HepG2 (cell line): ENCODE measurements at regions not wholly inside any gene's neighbourhood (a gene's known extent, or its start where the extent isn't known, plus 50 kb on each side); places are given as distances from the start of the nearest gene placed in this dataset.

Experiments
- ATAC-seq: fragments of 200-7000 bp; cut with Tn5 transposase; 3 replicates; pipeline ENCODE4 v1.9.1; 2020; ENCODE audit warnings: mild to moderate bottlenecking, moderate library complexity
- BruUV-seq: library from RNA; stranded (reverse); fragments of 400-500 nt; replicated peaks from 2 replicates; lab custom pipeline; 2021; lab: Mats Ljungman, UMichigan
- CTCF ChIA-PET: fragments of 300-600 bp; formaldehyde crosslinking; extraction: SDS; loops from one replicate; lab custom pipeline; 2021; ENCODE audit warnings: low total read pairs, inconsistent platforms, low intra/inter-chr PET ratio; lab: Yijun Ruan, JAX
- POLR2A ChIA-PET: fragments of 350-600 bp; sonication (Branson Sonifier 250); formaldehyde crosslinking; loops from one replicate; lab custom pipeline; 2020; ENCODE audit warnings: antibody characterized with exemption, inconsistent platforms; lab: Yijun Ruan, JAX
- DNase-seq: peaks from one replicate; pipeline ENCODE4 v3.0.0-alpha.2; 2015; ENCODE audit warnings: low spot score
- FAIRE-seq: peaks from 3 replicates; lab custom pipeline; 2011; peaks lifted over from hg19 to GRCh38; lab: Jason Lieb, UNC
- H2AFZ ChIP-seq: one replicate; pipeline ENCODE4 v1.6.1; 2011; ENCODE audit warnings: low read length, inconsistent platforms
- H3K27ac ChIP-seq: fragments of 300-600 bp; 3 replicates; pipeline ENCODE4 v1.8.0; 2011; ENCODE audit warnings: mixed run types, mild to moderate bottlenecking, mixed read lengths, low read length, inconsistent platforms; ENCODE audit not compliant: insufficient read depth; ENCODE audit errors: extremely low read length
- H3K27me3 ChIP-seq, 2 experiments: fragments of 200-600 bp in 1 of 2; 2 replicates in 1 of 2; 3 replicates in 1 of 2; pipeline versions ENCODE4 v1.6.0 to v1.8.0; 2011; ENCODE audit warnings: low read length in 2 of 2, mild to moderate bottlenecking in 2 of 2, moderate library complexity in 2 of 2, inconsistent platforms in 1 of 2; ENCODE audit not compliant: insufficient read depth in 2 of 2, control insufficient read depth in 1 of 2
- H3K36me3 ChIP-seq, 2 experiments: fragments of 200-600 bp in 1 of 2; replicated peaks in 1 of 2; 2 replicates in 1 of 2; 3 replicates in 1 of 2; pipeline versions ENCODE4 v1.5.1 to v1.8.0; 2011; ENCODE audit warnings: low read length in 2 of 2, inconsistent platforms in 1 of 2; ENCODE audit not compliant: insufficient read depth in 2 of 2, control insufficient read depth in 1 of 2
- H3K4me1 ChIP-seq: 2 replicates; pipeline ENCODE4 v1.5.1; 2012; ENCODE audit warnings: low read length, inconsistent platforms; ENCODE audit not compliant: insufficient read depth
- H3K4me2 ChIP-seq: 2 replicates; pipeline ENCODE4 v1.6.0; 2011; ENCODE audit warnings: low read depth, low read length, inconsistent platforms
- H3K4me3 ChIP-seq, 3 experiments: fragments of 200-600 bp in 1 of 3; sonication (generic), shearing (Covaris generic) in 1 of 3; replicated peaks in 1 of 3; 2 replicates each; pipeline ENCODE4 v1.5.1; 2011 to 2016; ENCODE audit warnings: low read length in 3 of 3, inconsistent platforms in 2 of 3, low read depth in 2 of 3, mild to moderate bottlenecking in 2 of 3, control low read depth in 1 of 3, mixed read lengths in 1 of 3; ENCODE audit not compliant: insufficient read depth in 1 of 3
- H3K79me2 ChIP-seq: one replicate; pipeline ENCODE4 v1.6.1; 2011; ENCODE audit warnings: low read length, inconsistent platforms; ENCODE audit not compliant: insufficient read depth
- H3K9ac ChIP-seq: 2 replicates; pipeline ENCODE4 v1.6.0; 2011; ENCODE audit warnings: mild to moderate bottlenecking, low read depth, low read length, inconsistent platforms; ENCODE audit not compliant: insufficient read depth
- H3K9me3 ChIP-seq: 2 replicates; pipeline ENCODE4 v1.5.1; 2012; ENCODE audit warnings: mild to moderate bottlenecking, low read length
- H4K20me1 ChIP-seq: 2 replicates; pipeline ENCODE4 v1.6.0; 2011; ENCODE audit warnings: inconsistent platforms, mild to moderate bottlenecking, low read length, moderate library complexity; ENCODE audit not compliant: insufficient read depth
- CBX2 ChIP-seq, 2 experiments: fragments of 200-600 bp in 1 of 2; sonication (generic); formaldehyde crosslinking in 1 of 2; IDR thresholded peaks; 2 replicates each; pipeline versions ENCODE4 v1.7.0 to v1.8.1; 2018 to 2022; ENCODE audit warnings: low read depth in 2 of 2, low read length in 1 of 2, mild to moderate bottlenecking in 1 of 2, missing genetic modification reagents in 1 of 2
- FLYWCH1 ChIP-seq: sonication (generic); formaldehyde crosslinking; IDR thresholded peaks from 2 replicates; pipeline ENCODE4 v1.8.1; 2023; ENCODE audit warnings: mild to moderate bottlenecking, missing genetic modification reagents
- HNRNPLL ChIP-seq: fragments of 200-400 bp; formaldehyde crosslinking; IDR thresholded peaks from 2 replicates; pipeline ENCODE4 v1.6.1; 2017; ENCODE audit warnings: mild to moderate bottlenecking, low read depth, low read length; ENCODE audit not compliant: poor library complexity, severe bottlenecking
- MLXIP ChIP-seq: sonication (generic); formaldehyde crosslinking; IDR thresholded peaks from 2 replicates; pipeline ENCODE4 v1.9.0; 2021; ENCODE audit warnings: missing genetic modification reagents, borderline replicate concordance
- POGK ChIP-seq: sonication (generic); formaldehyde crosslinking; conservative IDR thresholded peaks from 2 replicates; pipeline ENCODE4 v1.8.0; 2022; ENCODE audit warnings: mild to moderate bottlenecking, moderate library complexity, missing genetic modification reagents
- POLR2A ChIP-seq, 2 experiments: IDR thresholded peaks; 2 replicates each; pipeline ENCODE4 v1.6.1; 2011; ENCODE audit warnings: low read depth in 2 of 2, low read length in 2 of 2, mild to moderate bottlenecking in 1 of 2, moderate library complexity in 1 of 2; ENCODE audit not compliant: insufficient read depth in 1 of 2
- REL ChIP-seq: sonication (generic); formaldehyde crosslinking; conservative IDR thresholded peaks from 2 replicates; pipeline ENCODE4 v1.8.0; 2022; ENCODE audit warnings: mild to moderate bottlenecking, missing genetic modification reagents, moderate library complexity
- SSRP1 ChIP-seq: IDR thresholded peaks from 2 replicates; pipeline ENCODE4 v1.6.1; 2016; ENCODE audit warnings: control low read depth
- ZFY ChIP-seq: sonication (generic); formaldehyde crosslinking; IDR thresholded peaks from 2 replicates; pipeline ENCODE4 v1.4.0; 2020; ENCODE audit warnings: missing genetic modification reagents
- ZNF557 ChIP-seq: sonication (generic); formaldehyde crosslinking; IDR thresholded peaks from 2 replicates; pipeline ENCODE4 v1.4.0; 2020; ENCODE audit warnings: missing genetic modification reagents
- ZNF790 ChIP-seq: sonication (generic); formaldehyde crosslinking; IDR thresholded peaks from 2 replicates; pipeline ENCODE4 v1.8.0; 2022; ENCODE audit warnings: missing genetic modification reagents, mild to moderate bottlenecking, borderline replicate concordance
- ZNF83 ChIP-seq: sonication (generic); formaldehyde crosslinking; IDR thresholded peaks from 2 replicates; pipeline ENCODE4 v1.4.0; 2020; ENCODE audit warnings: missing genetic modification reagents, mild to moderate bottlenecking, borderline replicate concordance
- WGBS: methylation state at CpG from one replicate; pipeline ENCODE4 v1.1.6; 2017; ENCODE audit warnings: low lambda C conversion rate; 5-methylcytosine and 5-hydroxymethylcytosine counted together
- in situ Hi-C: cut with HindIII; loops from 2 replicates; pipeline ENCODE4 v1.10.0; 2017; ENCODE audit warnings: low pct_unique_long_range_greater_than_20kb; ENCODE audit not compliant: extremely low pct_ligation_motif_present
- intact Hi-C: fragments of 100-400 bp; cut with micrococcal nuclease; formaldehyde crosslinking; loops from one replicate; pipeline ENCODE4 v1.10.0; 2022; ENCODE audit not compliant: unreplicated experiment

GRCh38 chr5:65084795-65085515 lies 316.2 kb downstream of the CWC27 start:
- ATAC-seq (no peak), DNase-seq (no peak), FAIRE-seq (no peak)
- no peak overlapping the region for H2AFZ ChIP-seq
- CTCF ChIA-PET: no interaction called here
- no peaks in the 10 kb centered on the region for H3K27me3 ChIP-seq
- BruUV-seq: no TSS peak
- in situ Hi-C loops (no loop called here), intact Hi-C loops (no loop called here)
- 4% methylated on average over 3 of the region's 3 CpGs for WGBS
- POLR2A ChIA-PET: no interaction called here
- no peak overlapping the region for H3K9ac ChIP-seq
- no peaks in the 10 kb centered on the region for H3K9me3 ChIP-seq
- no peak overlapping the region for H3K4me2 ChIP-seq
- no peaks in the 10 kb centered on the region for H3K36me3 ChIP-seq
- H3K4me1 ChIP-seq: no peaks in the 10 kb centered on the region
- H4K20me1 ChIP-seq: no peaks in the 10 kb centered on the region
- H3K4me3 ChIP-seq: no peak overlapping the region
- H3K27ac ChIP-seq: no peak overlapping the region
- no peaks in the 10 kb centered on the region for H3K79me2 ChIP-seq
- no peak for TF ChIP-seq POGK
- no peak for TF ChIP-seq REL (CRISPR knock-in tag)
- TF ChIP-seq ZNF790: no peak
- no peak for TF ChIP-seq ZNF83 (CRISPR knock-in tag)
- TF ChIP-seq POLR2A (IDR thresholded peaks at IDR 0.05; ENCODE audit: insufficient read depth in 1 of 2, low read depth in 2 of 2, low read length in 2 of 2): no peak
- no peak for TF ChIP-seq SSRP1
- TF ChIP-seq MLXIP (CRISPR knock-in tag): no peak
- no peak for TF ChIP-seq HNRNPLL
- no peak for TF ChIP-seq CBX2 (IDR thresholded peaks at IDR 0.05; ENCODE audit: low read depth, low read length)
- TF ChIP-seq CBX2 (CRISPR knock-in tag; IDR thresholded peaks at IDR 0.05; ENCODE audit: low read depth): no peak
- TF ChIP-seq ZNF557 (CRISPR knock-in tag): no peak
- TF ChIP-seq FLYWCH1 (CRISPR knock-in tag): no peak
- no peak for TF ChIP-seq ZFY
